GM21526 (cell line): ENCODE measurements at regions not wholly inside any gene's neighbourhood (a gene's known extent, or its start where the extent isn't known, plus 50 kb on each side); places are given as distances from the start of the nearest gene placed in this dataset.

Experiments
- ATAC-seq: cut with Tn5 transposase; IDR thresholded peaks from one replicate; pipeline ENCODE4 v1.9.1; 2021; ENCODE audit warnings: moderate library complexity; ENCODE audit not compliant: unreplicated experiment, low FRiP score

GRCh38 chr5:30867711-30868110 lies 325.8 kb upstream of the CDH6 start:
- no peak for ATAC-seq

GRCh38 chr5:30866142-30866541 lies 327.3 kb upstream of the CDH6 start:
- ATAC-seq = no peak

DNA sequence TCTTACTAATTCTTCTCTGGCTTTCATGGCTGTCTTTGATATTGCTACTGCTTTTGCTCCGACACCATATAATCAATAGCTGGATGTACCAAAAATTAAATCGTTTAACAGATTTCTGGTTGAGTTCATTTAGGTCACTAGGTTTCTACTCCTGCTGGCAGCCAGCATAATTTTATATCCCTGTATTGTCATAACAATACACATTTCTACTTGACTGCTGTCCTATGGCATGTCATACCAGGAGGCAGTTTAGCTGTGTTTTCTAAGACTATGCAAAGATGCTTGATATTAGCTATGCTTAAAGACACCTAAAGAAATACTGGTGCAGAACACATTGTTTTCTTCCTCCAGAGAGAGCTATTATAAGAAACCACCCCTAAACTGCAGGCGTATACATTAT lies 337.2 kb upstream of the CDH6 start:
- ATAC-seq = no peak

- ATAC-seq = no peak
Observed at GRCh38 chr5:30853158-30853557, 340.3 kb upstream of the CDH6 start.

DNA sequence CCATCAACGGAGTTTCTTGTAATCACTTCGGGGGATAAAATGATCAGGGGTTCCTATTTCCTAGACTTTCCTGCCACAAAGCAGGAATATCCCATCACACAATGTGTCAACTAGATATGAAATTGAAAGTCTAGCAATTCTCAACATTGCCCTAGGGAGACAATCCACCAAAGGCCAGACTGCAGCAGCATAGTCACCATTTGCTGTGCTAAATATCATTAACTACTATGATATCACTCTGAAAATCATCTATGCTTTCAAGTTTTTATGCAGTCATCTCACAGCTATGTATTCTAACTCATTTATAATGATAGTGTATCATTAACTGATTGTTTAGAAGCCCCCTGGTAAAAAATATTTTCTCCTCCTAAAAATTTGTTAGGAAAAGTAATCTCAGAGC lies 342.6 kb upstream of the CDH6 start:
- no peak for ATAC-seq

- ATAC-seq = no peak
Observed at GRCh38 chr5:30849931-30850710, 343.4 kb upstream of the CDH6 start.

DNA sequence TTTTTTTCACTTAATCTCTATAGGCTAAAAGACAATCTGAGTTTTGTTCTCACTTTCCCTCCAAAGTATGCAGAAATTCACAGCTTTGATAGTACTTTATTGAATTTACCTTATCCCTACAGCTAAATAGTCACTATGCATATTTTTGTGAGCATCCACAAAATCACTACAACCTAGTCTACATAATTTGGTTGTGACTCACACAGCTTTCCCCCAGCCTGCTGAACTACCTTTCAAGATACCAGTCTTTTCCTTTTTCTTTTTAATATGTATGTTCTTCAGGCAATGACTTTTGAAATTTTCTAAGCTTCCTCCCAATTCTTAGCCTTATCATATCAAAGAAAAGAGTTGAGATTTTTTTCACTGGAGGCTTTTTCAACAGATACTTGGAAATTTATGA lies 347.3 kb upstream of the CDH6 start:
- no peak for ATAC-seq

DNA sequence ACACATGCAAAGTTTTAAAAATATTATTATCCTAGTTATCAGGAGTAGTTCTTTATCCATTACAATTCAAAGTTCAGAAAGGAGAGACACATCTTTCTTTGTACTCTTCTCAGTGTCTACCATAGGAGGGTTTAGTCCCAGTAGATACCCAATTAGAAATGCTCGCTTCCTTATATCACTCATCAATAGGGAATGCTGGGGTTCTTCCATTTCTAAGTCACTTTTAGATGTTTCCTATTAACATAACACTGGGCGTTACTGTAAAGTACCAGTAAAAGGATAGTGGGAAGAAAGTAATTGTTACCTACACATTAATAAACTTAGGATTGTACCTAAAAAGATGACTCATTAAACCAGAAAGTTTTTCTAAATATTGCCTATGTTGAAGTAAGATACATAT lies 348.3 kb upstream of the CDH6 start:
- no peak for ATAC-seq

- no peak for ATAC-seq
Observed at GRCh38 chr5:30843541-30843940, 349.9 kb upstream of the CDH6 start.

DNA sequence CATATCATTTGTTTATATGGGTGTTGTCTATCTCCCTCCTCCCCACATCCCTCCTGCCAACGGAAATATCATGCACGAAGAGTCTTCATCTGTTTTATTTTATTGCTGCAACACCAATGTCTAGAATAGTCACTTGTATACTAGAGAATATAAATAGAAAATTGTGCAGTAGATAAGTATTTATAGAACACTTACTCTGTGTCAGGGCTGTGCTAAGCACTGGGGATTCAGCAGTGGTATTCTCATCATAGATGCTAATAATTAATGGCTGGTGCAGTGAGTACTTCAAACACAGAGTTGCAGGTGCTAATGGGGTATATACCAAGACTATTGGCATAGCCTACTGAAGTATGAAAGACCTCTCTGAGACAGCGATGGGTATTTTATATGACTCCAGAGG lies 353.5 kb upstream of the CDH6 start:
- ATAC-seq = no peak

DNA sequence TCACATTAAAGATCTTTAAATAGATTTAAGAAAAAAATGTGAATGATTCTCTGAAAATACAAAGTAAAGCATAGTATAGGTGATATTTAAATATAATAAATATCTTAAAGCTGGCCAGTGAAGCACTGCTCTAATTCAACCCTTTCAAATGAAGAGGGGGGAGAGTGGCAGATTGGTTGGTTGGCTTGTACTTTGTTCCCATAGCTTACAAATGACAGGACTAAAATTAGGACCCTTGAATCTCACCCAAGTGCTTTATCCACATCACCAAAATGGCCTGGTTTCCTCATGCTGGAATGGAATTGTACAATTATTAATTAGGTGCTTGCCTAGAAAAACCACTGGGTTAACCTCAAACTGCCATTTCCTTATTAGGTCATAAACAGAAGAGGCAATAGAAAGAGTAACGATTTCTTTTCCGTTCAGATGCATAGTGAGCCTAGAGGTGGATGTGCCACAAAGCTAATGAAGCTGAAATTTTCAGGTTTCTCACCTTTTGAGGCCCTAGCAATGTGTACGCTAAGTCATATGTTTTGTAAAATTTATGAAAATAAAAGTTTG lies 354.5 kb upstream of the CDH6 start:
- no peak for ATAC-seq

DNA sequence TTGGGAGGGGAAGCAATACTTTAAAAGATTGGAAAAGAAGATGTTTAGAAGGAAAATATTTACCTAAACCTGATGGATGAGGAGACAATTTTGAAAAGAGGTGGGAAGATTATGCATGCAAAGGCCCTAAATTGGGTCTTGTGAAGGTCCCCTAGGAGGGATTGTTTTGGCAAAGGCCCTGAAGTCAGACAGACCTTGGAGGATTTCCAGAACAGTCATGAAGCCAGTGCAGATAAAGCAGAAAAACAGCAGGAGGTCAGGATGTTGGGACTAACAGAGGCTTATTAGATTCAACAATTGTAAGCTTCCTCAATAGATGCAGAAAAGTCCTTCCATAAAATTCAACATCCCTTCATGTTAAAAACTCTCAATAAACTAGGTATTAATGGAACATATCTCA lies 361.0 kb upstream of the CDH6 start:
- ATAC-seq = no peak

DNA sequence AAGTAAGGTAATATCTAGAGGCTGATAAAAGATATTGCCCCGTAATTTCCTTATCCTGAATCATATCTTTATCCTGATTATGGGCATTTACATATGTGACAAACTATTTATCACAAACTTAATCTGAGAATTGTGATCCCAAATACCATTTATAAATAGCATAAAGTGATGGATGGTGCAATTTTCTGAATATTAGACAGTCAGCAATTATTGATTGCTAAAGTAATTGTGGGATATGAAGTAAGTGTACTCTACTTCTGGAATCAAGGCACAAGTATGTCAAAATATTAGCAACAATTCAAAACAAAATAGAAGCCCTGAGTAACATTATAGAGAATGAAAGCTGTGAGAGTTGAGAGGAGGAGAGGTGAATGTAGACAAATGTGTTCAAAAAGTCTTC lies 361.9 kb upstream of the CDH6 start:
- no peak for ATAC-seq

- no peak for ATAC-seq
Observed at GRCh38 chr5:30831123-30831522, 362.4 kb upstream of the CDH6 start.

GRCh38 chr5:30811298-30811697 lies 382.2 kb upstream of the CDH6 start:
- no peak for ATAC-seq

GRCh38 chr5:30809933-30810332 lies 383.6 kb upstream of the CDH6 start:
- no peak for ATAC-seq

DNA sequence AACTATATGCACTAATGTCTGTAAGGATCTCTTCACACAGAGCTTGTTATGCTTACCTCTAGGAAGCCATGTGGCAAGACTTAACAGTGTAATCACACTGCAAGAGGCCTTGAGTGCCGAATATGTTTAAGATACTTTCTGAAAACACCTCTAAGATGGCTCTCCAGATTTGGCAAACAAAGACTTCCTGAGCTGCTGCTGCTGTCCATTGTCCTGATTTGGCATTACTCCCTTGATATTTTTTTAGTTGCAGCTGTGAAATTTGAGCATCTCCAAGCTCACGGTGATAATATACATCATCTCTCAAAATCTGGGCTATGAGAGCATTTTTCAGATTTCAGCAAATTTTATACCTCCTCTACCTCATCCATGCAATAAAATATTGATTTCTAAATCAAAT lies 384.5 kb upstream of the CDH6 start:
- ATAC-seq = no peak

DNA sequence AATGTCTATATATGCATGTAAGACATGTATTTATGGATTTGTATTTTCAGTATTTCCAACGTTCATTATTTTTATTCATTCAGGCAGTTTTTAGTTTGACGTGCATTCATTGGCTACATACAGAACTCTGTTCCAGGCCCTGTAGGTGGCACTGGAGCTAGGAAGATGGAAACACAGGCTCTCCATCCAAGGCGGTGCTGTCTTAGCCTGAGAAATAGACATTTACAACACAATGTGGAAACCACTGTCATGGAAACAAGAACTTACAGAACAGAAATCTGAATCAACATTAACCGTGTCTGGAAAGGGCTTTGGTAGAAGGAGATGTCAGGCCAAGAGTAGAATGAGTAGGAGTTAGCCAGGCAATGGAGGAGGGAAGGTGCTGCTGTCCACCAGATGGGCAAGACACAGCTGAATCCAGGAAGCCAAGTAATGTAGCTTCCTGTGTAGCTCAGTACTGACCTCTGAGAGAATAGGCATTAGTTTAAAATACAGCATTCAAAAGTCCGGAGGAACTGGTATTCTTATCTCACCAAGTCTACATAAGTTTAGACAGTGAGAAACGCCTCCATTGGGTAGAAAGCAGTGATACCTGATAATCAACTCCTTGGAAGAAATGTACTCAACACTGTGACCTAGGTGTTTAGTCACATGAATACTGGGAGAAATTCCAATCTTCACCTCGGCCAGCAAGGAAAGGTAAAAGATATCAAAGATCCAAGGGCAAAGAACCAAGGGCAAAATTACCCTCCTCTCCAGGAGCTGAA lies 388.6 kb upstream of the CDH6 start:
- no peak for ATAC-seq

DNA sequence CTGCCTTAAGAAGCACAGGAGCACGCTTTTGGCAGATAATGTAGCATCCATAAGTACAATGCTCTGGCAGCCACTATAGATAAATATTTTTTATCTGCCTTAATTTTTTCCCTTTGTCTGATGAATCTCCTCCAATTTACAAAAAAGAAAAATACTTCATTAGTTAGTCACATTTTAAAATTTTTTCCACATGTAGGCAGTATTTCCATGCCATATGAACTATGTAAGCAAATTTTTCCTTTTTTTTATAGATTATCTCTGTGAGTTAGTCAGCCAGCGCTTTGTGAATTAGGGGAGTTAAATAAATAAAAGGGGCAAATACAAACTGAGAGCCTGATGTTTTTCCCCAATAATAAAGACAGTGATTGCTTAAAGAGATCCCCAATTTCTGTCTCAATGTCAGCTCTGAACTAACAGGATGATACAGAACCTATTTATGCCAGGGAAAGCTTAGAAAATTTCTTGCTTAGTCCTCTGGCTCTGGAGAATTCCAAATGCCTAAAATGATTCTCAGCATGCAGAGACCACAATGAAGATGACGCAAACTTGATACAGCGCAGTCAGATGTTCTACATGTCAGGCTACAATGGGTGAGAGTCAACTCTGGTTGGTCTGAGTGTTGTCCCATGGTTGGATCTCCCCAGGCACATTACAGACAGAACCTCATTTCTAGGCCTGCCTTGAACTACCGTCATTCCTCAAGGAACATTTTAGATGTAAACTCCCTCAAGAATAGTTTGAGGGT lies 390.4 kb upstream of the CDH6 start:
- no peak for ATAC-seq

DNA sequence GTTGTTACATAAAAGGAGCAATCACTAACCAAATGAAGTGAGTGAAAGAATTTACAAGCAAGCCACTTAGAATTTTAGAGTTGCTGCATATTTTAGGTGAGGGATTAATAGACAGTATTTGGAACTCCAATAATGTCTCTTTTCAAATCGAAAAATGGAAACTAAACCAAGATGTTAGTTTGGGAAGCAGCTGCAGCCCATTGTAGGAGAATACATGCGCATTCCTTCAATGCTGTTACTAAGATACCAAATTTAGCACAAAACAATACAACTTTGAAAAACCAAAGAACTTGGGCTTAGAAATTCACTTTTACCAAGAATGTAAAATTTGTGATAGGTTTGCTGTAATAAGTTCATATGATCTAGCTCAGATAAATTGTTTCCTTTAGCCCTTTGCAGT lies 411.8 kb upstream of the CDH6 start:
- no peak for ATAC-seq

DNA sequence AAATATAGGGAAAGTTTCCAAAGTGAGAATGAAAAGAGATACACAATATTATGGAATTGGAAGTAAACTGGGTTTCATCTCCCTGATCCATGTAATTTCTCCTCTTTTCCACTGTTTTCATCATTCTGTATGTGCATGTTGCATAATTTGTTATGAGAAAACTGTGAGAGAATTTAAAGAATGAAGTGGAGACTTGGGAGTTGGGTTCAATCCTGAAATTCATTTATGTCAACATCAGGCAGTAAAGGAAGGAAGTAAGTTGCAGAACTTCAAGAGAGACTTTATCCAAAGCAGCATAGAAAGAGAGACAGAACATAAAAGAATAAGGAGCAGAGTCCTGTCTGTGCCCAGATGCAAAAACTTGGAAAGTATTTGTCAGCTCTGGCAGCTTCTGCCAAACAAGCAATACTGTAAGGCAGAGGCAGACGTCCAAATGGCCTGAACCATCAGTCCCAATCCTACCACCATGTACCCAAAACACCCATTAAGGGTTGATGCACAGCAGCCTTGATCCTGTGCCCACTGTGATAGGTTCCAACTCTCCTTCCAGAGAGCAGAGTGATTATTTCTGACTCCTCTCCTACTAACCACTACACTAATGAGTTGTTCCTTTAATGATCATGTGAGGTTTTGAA lies 425.3 kb upstream of the CDH6 start:
- ATAC-seq = no peak
